HUES64 (cell line): ENCODE measurements at regions not wholly inside any gene's neighbourhood (a gene's known extent, or its start where the extent isn't known, plus 50 kb on each side); places are given as distances from the start of the nearest gene placed in this dataset.

Experiments used
- H3K27ac ChIP-seq: 2 replicates; pipeline ENCODE4 v1.7.0; 2013; ENCODE audit warnings: low read depth, low read length, inconsistent platforms
- H3K27me3 ChIP-seq: 2 replicates; pipeline ENCODE4 v1.6.1; 2013; ENCODE audit warnings: mild to moderate bottlenecking, low read length; ENCODE audit not compliant: insufficient read depth
- H3K36me3 ChIP-seq: 2 replicates; pipeline ENCODE4 v1.6.1; 2013; ENCODE audit warnings: mild to moderate bottlenecking, low read length; ENCODE audit not compliant: insufficient read depth
- H3K4me1 ChIP-seq: 2 replicates; pipeline ENCODE4 v1.6.1; 2013; ENCODE audit warnings: mild to moderate bottlenecking, low read length, moderate library complexity; ENCODE audit not compliant: insufficient read depth
- H3K4me3 ChIP-seq: 2 replicates; pipeline ENCODE4 v1.5.1; 2013; ENCODE audit warnings: mild to moderate bottlenecking, low read length, moderate library complexity
- H3K9ac ChIP-seq: 2 replicates; pipeline ENCODE4 v1.6.1; 2013; ENCODE audit warnings: mild to moderate bottlenecking, low read depth, low read length
- H3K9me3 ChIP-seq: 2 replicates; pipeline ENCODE4 v1.6.1; 2013; ENCODE audit warnings: low read depth, low read length; ENCODE audit not compliant: insufficient read depth
- WGBS: fragments of 150-250, 120-280 bp; methylation state at CpG from one replicate; pipeline ENCODE4 v1.1.7; 2013; ENCODE audit warnings: missing lambda C conversion rate; 5-methylcytosine and 5-hydroxymethylcytosine counted together

DNA sequence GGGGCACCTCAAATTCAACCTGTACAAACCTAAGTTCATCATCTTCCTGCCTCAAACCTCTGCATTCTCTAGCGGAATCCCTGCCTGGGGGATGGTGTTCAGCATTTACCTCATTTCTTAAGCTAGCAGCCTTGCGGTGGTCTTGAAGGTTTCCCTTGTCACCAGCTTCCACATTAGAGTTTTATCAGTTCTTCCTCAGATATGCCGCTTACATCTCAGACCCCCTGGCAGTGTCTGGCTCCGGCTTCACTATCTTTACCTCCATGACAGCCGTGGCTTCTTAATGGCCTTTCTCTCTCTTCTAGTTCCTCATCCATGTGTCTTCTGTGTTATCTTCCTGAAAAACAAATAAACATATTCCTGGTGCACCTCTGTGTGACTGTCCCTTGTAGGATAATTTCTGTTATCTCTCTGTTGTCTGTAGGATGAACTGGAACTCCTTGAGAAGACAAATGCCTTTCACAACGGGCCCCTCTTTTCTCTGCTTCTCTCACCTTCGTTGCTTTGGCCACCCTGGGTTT is 101.1 kb upstream of the BMPER start:
- Histone ChIP-seq H3K27ac (no peak overlapping the region), H3K4me3 (no peak overlapping the region), H3K9me3 (no peaks in the 10 kb centered on the region), H3K27me3 (no peaks in the 10 kb centered on the region), H3K9ac (no peak overlapping the region), H3K4me1 (no peaks in the 10 kb centered on the region), H3K36me3 (no peaks in the 10 kb centered on the region)
- 84% methylated on average over 7 of the region's 7 CpGs for WGBS

DNA sequence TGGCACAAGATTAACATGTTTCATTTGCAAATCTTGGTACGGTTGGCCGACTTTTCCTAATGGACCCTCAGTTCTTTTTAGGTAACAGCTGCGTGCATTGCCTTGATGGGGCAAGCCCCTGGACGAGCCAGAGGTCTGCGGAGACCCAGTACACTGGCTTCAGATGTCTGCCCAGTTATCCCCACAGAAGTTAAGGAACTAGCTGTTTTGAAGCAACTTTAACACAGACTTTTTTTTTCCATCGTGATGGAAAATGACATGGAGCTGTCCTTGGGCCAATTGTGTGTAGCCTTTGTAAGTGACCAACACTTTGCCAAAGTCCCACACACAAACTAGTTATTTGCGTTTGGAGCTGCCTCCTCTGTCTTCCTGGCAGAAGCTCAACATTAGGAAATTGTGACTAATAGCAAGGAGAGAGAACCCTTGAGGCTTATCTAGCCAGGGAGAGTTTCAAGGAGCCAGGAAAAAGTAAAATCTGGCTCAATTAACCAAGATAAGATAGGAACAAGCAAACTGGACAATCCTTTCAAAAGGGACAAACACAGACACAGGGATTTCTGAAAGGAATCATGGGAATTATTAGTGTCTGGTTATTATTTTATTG is 99.6 kb upstream of the BMPER start:
- Histone ChIP-seq H3K27ac (no peak overlapping the region), H3K4me1 (no peaks in the 10 kb centered on the region), H3K36me3 (no peaks in the 10 kb centered on the region), H3K9me3 (no peaks in the 10 kb centered on the region), H3K27me3 (no peaks in the 10 kb centered on the region), H3K9ac (no peak overlapping the region), H3K4me3 (no peak overlapping the region)
- WGBS, result 89% methylated on average over 7 of the region's 7 CpGs

DNA sequence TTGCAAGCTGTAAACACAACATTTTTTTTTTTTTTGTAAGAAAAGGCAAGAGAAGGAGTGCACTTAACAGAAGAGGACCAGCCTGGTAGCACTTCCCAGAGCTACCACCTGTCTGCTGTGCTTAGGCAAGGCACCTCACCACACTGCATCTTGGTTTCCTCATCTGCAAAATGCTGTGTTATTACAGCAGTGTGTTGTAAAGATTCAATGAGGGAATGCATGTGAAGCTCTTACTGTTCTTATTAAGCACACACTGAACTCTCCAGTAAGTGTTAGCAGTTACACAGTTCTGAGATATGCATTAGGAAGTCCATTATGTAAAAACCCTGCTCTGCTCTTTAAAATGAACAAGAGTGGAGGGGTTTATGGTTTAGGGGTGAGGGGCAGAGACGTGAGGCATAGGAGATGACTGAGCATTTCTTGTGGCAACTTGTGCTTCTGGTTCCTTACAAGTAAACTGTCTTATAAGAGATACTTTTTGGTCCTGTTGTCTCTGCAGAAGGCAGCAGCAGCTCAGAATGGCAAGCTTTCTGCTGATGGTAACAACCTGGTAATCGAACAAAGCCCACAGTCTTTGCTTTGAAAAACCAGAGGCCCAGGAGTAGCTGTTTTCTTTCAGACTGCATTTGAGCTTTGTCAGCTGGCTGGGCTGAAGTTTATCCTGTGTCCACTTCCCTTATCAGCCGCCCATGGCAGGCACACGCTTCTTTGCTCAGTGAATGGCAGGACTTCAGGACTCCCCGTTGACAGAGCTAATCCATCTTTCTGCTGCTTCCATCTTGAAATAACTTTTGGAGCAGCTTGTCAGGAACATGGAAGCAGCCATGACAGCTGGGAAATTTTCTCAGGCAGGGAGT is 98.8 kb upstream of the BMPER start:
- no peak overlapping the region for H3K27ac ChIP-seq

DNA sequence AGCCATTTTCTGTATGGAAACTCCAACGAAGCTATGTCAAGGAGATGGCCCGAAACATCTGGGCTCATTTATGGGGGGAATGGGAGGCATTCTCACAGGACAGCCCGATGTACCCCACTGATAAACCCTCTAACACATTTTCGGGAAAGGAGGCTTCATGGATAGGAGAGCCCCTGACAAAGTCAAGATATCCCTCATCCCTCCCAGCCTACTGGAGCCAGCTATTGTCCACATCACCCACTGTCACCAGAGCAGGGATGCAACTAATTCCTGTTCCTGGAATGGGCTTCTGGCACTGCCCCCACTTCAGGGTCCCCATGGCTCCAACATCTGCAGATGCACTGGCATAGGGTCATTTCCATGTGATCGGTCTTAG is 98.2 kb upstream of the BMPER start:
- Histone ChIP-seq H3K9ac (no peak overlapping the region), H3K9me3 (no peaks in the 10 kb centered on the region), H3K36me3 (no peaks in the 10 kb centered on the region), H3K4me3 (no peak overlapping the region), H3K4me1 (no peaks in the 10 kb centered on the region), H3K27ac (no peak overlapping the region), H3K27me3 (no peaks in the 10 kb centered on the region)
- 96% methylated on average over 5 of the region's 5 CpGs for WGBS

More for the DNA sequence above, 98.8 kb upstream of the BMPER start:
- H3K27me3 ChIP-seq, result no peaks in the 10 kb centered on the region
- 84% methylated on average over 5 of the region's 5 CpGs for WGBS
- no peaks in the 10 kb centered on the region for H3K4me1 ChIP-seq
- H3K36me3 ChIP-seq, result no peaks in the 10 kb centered on the region
- H3K9me3 ChIP-seq, result no peaks in the 10 kb centered on the region
- H3K4me3 ChIP-seq, result no peak overlapping the region
- no peak overlapping the region for H3K9ac ChIP-seq

DNA sequence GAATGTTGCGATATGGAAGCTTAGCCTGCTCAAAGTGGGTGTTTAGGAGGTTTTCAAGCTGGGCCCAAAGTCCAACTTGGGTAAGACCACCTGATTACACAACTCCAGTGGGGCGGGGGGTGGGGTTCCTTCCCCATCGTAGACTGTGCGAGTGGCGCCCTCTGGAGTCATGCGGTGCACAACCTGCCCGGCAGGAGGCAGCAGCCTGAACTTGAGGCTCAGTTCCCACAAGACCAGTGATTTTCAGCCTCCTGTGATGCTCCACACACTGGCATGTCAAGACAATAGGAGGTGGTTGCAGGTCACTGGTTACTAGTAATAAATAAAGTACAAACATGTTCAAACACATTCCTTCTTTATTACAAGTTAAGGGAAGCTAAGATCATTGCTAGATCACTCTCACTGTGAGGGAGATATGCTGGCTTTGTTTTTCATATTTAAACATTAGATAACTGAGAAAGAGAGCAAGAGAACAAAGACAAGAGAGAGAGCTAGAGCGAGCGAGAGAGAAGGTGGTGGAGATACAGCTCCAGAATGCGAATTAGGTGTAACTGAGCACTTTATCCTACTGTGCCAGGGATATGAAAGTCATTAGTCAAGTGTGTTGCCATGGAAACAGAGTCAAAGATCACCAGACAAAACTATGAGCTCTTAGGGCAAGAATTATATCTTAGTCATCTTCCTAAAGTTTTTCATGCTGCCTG is 97.4 kb upstream of the BMPER start:
- Histone ChIP-seq H3K36me3 (no peaks in the 10 kb centered on the region), H3K9me3 (no peaks in the 10 kb centered on the region), H3K27me3 (no peaks in the 10 kb centered on the region), H3K4me3 (no peak overlapping the region), H3K4me1 (no peaks in the 10 kb centered on the region), H3K27ac (no peak overlapping the region), H3K9ac (no peak overlapping the region)
- 69% methylated on average over 10 of the region's 10 CpGs for WGBS

DNA sequence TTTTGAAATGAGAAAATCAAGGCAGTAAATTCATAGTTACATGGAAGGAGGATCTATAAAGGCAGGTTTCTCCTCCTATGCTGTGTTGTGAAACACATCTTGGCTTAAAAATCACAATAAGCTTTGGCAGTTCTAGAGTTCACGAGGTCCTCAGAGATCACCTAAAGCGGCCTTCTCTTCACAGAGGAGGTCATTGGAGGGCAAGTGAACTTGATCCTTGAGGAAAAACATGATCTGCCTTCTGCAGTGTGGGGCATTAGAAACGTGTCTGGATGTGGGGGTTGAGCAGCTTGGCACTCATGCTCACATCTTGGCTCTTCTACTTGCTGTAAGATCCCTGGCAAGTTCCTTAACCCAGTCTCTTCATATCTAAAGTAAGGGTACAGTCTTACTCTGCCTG is 96.1 kb upstream of the BMPER start:
- WGBS, result 97% methylated on average over 3 of the region's 3 CpGs
- Histone ChIP-seq H3K4me3 (no peak overlapping the region), H3K27me3 (no peaks in the 10 kb centered on the region), H3K9me3 (no peaks in the 10 kb centered on the region), H3K36me3 (no peaks in the 10 kb centered on the region), H3K9ac (no peak overlapping the region), H3K4me1 (no peaks in the 10 kb centered on the region), H3K27ac (no peak overlapping the region)

DNA sequence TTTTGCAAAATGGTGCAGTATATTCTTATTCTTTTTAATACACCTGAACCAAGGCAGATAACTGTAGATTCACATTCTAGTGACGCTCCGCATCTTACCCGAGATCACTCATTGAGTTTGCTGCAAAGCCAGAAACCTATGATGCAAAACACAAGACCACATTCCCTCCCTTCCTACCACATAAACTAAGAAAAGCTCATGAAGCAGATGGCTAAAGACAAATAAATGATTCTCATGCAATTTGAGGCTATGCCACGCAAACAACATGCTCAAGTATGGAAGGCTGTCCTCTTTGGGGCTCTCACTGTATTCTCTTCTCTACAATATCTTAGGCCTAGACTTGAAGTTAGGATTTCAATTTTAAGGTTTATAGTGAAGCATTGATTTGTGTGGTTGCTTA is 95.0 kb upstream of the BMPER start:
- Histone ChIP-seq H3K27ac (no peak overlapping the region), H3K4me3 (no peak overlapping the region), H3K9me3 (no peaks in the 10 kb centered on the region), H3K9ac (no peak overlapping the region), H3K27me3 (no peaks in the 10 kb centered on the region), H3K4me1 (no peaks in the 10 kb centered on the region), H3K36me3 (no peaks in the 10 kb centered on the region)
- 95% methylated on average over 4 of the region's 4 CpGs for WGBS

DNA sequence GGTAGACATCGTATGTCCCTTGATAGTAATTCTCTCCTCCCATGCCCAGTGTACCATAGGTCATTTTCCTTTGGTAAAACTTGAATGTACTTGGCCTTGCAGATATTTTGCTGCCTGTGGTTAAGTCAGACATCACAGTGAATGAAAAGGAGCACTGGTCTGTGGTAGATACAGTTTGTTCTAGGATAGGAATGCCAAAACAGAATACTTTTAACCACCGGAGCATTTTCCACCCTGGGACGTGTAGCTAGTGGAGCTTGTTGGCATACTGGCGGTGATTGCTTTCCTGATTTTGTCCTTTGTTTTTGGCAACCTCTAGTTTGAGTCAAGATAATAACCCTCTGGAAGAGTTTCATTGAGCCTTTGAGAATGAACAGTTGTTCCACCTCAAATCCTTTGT is 92.0 kb upstream of the BMPER start:
- H3K9me3 ChIP-seq, result no peaks in the 10 kb centered on the region
- no peak overlapping the region for H3K27ac ChIP-seq
- H3K27me3 ChIP-seq, result no peaks in the 10 kb centered on the region
- H3K4me1 ChIP-seq, result no peaks in the 10 kb centered on the region
- WGBS, result 100% methylated on average over 4 of the region's 4 CpGs
- no peak overlapping the region for H3K9ac ChIP-seq
- H3K36me3 ChIP-seq, result no peaks in the 10 kb centered on the region
- no peak overlapping the region for H3K4me3 ChIP-seq

DNA sequence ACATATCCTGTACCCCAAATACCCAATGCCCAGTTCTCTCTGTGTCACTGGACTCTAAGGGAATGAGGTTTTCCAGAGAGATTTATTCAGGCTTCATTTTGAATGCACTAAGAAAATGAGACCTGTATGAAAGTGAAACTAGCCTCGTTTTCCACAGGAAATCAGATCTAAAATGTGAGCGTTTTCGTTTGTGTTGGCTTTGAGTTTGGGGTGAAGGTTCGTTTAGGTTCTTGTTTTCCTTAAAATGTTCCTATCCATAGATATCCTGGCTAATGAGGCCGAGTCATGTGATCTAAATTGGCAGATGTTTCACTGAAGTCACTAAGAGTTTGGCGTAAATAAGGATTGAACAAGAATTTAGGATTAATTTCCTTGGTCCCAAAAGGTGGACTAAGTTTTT is 90.9 kb upstream of the BMPER start:
- WGBS, result 83% methylated on average over 6 of the region's 6 CpGs
- Histone ChIP-seq H3K9ac (no peak overlapping the region), H3K36me3 (no peaks in the 10 kb centered on the region), H3K4me3 (no peak overlapping the region), H3K4me1 (no peaks in the 10 kb centered on the region), H3K27me3 (no peaks in the 10 kb centered on the region), H3K9me3 (no peaks in the 10 kb centered on the region), H3K27ac (no peak overlapping the region)

DNA sequence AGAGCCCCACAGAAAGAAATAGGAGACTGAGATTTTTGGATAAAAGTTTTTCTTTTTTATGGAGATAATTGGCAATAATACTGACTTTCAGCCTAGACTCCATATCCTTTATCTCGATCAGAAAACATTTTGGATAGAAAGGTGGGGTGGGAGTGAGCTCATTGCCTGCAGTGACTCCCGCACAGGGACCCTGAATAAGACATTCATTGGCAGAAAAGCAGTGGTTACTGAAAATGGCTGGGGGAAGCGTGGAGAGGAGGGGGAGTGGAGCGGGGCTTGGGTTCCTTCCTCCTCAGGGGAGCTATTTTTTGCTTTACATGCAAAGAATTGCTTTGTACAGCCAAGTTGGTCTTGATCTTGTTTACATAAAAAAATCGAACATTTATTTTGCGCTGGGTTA is 90.4 kb upstream of the BMPER start:
- Histone ChIP-seq H3K27ac (no peak overlapping the region), H3K36me3 (no peaks in the 10 kb centered on the region), H3K4me1 (no peaks in the 10 kb centered on the region), H3K9ac (no peak overlapping the region), H3K4me3 (no peak overlapping the region), H3K9me3 (no peaks in the 10 kb centered on the region), H3K27me3 (no peaks in the 10 kb centered on the region)
- WGBS, result 95% methylated on average over 6 of the region's 6 CpGs

DNA sequence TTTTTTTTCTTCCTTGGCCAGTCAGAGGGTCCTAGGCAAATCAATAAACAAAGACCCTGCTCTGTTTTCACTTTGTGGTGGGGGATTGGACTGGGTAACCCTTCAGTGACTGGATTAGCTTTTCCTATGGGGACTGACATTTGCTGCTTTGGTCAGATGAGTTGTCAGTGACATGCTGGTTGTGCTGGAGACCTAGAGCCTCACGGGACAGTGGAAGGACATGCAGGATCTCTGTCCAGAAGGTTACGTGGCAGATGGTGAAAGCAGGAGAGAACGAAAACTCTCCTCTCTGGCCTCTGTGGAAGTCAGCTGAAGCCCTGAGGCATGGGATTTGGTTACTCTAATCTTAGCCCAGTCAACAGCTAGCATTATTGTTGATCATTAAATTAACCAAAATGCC is 90.0 kb upstream of the BMPER start:
- Histone ChIP-seq H3K4me1 (no peaks in the 10 kb centered on the region), H3K4me3 (no peak overlapping the region), H3K9me3 (no peaks in the 10 kb centered on the region), H3K27ac (no peak overlapping the region), H3K27me3 (no peaks in the 10 kb centered on the region), H3K9ac (no peak overlapping the region), H3K36me3 (no peaks in the 10 kb centered on the region)
- 90% methylated on average over 3 of the region's 3 CpGs for WGBS
